Trophoblast cell (in vitro differentiated cells and primary cell): ENCODE measurements at regions not wholly inside any gene's neighbourhood (a gene's known extent, or its start where the extent isn't known, plus 50 kb on each side); places are given as distances from the start of the nearest gene placed in this dataset.

Experiments used
- DNase-seq, 2 donors: peaks; one replicate each; pipeline ENCODE4 v3.0.0-alpha.2; 2016
- H2AFZ ChIP-seq: 2 replicates; pipeline ENCODE4 v1.6.1; 2013; ENCODE audit warnings: low read length, moderate library complexity, mild to moderate bottlenecking; ENCODE audit not compliant: insufficient read depth, poor library complexity
- H2AK5ac ChIP-seq: 2 replicates; pipeline ENCODE4 v1.6.1; 2013; ENCODE audit warnings: mild to moderate bottlenecking, low read length
- H2BK120ac ChIP-seq: 2 replicates; pipeline ENCODE4 v1.6.1; 2013; ENCODE audit warnings: low read length, mild to moderate bottlenecking, moderate library complexity; ENCODE audit not compliant: insufficient read depth, poor library complexity
- H2BK12ac ChIP-seq: 2 replicates; pipeline ENCODE4 v1.6.1; 2013; ENCODE audit warnings: mild to moderate bottlenecking, low read length, moderate library complexity
- H2BK5ac ChIP-seq: 2 replicates; pipeline ENCODE4 v1.6.1; 2013; ENCODE audit warnings: low read length, low read depth, moderate library complexity, mild to moderate bottlenecking; ENCODE audit not compliant: poor library complexity
- H3K14ac ChIP-seq: 2 replicates; pipeline ENCODE4 v1.6.1; 2013; ENCODE audit warnings: mild to moderate bottlenecking, low read length
- H3K18ac ChIP-seq: 2 replicates; pipeline ENCODE4 v1.6.1; 2013; ENCODE audit warnings: mild to moderate bottlenecking, low read length
- H3K23ac ChIP-seq: 2 replicates; pipeline ENCODE4 v1.6.1; 2013; ENCODE audit warnings: low read length
- H3K27ac ChIP-seq: 2 replicates; pipeline ENCODE4 v1.5.1; 2013; ENCODE audit warnings: low read depth, mild to moderate bottlenecking, inconsistent platforms, low read length, moderate library complexity
- H3K27me3 ChIP-seq: 2 replicates; pipeline ENCODE4 v1.6.1; 2013; ENCODE audit warnings: inconsistent platforms, mild to moderate bottlenecking, low read length, moderate library complexity; ENCODE audit not compliant: insufficient read depth
- H3K36me3 ChIP-seq, 2 experiments: 1 replicate in 1 of 2; 2 replicates in 1 of 2; pipeline ENCODE4 v1.6.1; 2013; ENCODE audit warnings: low read length in 2 of 2, mild to moderate bottlenecking in 2 of 2, moderate library complexity in 1 of 2; ENCODE audit not compliant: insufficient read depth in 2 of 2, control insufficient read depth in 1 of 2
- H3K4ac ChIP-seq: 2 replicates; pipeline ENCODE4 v1.6.1; 2013; ENCODE audit warnings: low read depth, mild to moderate bottlenecking, low read length, moderate library complexity
- H3K4me1 ChIP-seq, 2 experiments: 1 replicate in 1 of 2; 2 replicates in 1 of 2; pipeline ENCODE4 v1.6.1; 2013; ENCODE audit warnings: low read length in 2 of 2, mild to moderate bottlenecking in 2 of 2, moderate library complexity in 1 of 2; ENCODE audit not compliant: insufficient read depth in 2 of 2, control insufficient read depth in 1 of 2
- H3K4me2 ChIP-seq: 2 replicates; pipeline ENCODE4 v1.6.1; 2013; ENCODE audit warnings: inconsistent platforms, mild to moderate bottlenecking, low read length, moderate library complexity
- H3K4me3 ChIP-seq: 2 replicates; pipeline ENCODE4 v1.5.1; 2013; ENCODE audit warnings: mild to moderate bottlenecking, low read depth, low read length, inconsistent platforms
- H3K79me1 ChIP-seq: one replicate; pipeline ENCODE4 v1.6.1; 2013; ENCODE audit warnings: low read length
- H3K79me2 ChIP-seq: 2 replicates; pipeline ENCODE4 v1.6.1; 2013; ENCODE audit warnings: low read length, mild to moderate bottlenecking; ENCODE audit not compliant: control insufficient read depth, insufficient read depth, poor library complexity
- H3K9ac ChIP-seq: 2 replicates; pipeline ENCODE4 v1.6.1; 2013; ENCODE audit warnings: mild to moderate bottlenecking, low read length
- H3K9me3 ChIP-seq: 2 replicates; pipeline ENCODE4 v1.6.1; 2013; ENCODE audit warnings: low read depth, mild to moderate bottlenecking, control low read depth, inconsistent platforms, low read length; ENCODE audit not compliant: insufficient read depth
- H4K12ac ChIP-seq: 2 replicates; pipeline ENCODE4 v1.6.1; 2013; ENCODE audit warnings: low read depth, mild to moderate bottlenecking, low read length, moderate library complexity
- H4K8ac ChIP-seq: 2 replicates; pipeline ENCODE4 v1.6.1; 2013; ENCODE audit warnings: low read depth, mild to moderate bottlenecking, low read length, moderate library complexity
- H4K91ac ChIP-seq: one replicate; pipeline ENCODE4 v1.6.1; 2013; ENCODE audit warnings: low read depth, mild to moderate bottlenecking, low read length, moderate library complexity
- whole genome bisulfite sequencing: extraction: QIAGEN DNeasy Blood & Tissue Kit; methylation state at CpG from one replicate; pipeline ENCODE4 v1.1.7; 2013; ENCODE audit warnings: missing lambda C conversion rate; ENCODE audit not compliant: insufficient read length, insufficient coverage; ENCODE audit errors: extremely low coverage; 5-methylcytosine and 5-hydroxymethylcytosine counted together

DNA sequence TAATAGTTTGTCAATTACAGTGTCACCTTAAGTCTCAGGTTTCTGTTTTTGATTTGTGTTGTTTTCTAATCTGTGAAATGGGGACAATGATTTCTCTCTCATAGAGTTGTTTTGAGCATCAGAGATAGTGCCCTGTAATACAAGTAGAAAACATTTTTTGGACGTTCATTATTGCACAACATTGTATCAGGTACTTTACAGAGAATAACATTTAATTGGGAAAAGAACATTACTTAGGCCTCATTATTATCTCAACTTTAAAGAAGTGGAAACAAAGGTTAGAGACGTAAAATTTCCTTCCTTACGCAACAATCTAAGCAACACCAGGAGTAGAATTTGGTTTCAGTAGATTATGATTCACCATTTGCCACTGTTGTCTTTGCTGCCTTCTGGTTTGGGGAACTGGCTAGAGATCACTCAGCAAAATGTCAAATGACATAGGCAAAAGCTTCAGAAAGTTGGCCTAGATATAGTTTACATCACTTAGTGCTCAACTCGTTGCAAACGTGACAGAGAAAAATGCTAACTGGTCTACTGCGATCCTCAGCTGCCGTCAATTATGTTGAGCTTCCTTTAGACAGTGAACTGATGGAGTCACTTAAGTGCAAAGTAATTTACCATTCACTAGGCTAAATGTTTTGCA is 1026.8 kb downstream of the CDH11 start:
- H3K9me3 ChIP-seq, result no peaks in the 10 kb centered on the region
- no peak overlapping the region for H3K14ac ChIP-seq
- no peak overlapping the region for H3K23ac ChIP-seq
- WGBS, result no CpG with 5 or more reads among the region's 7 CpGs
- no peak overlapping the region for H3K27ac ChIP-seq
- H2BK120ac ChIP-seq, result no peak overlapping the region
- no peaks in the 10 kb centered on the region for H3K4me1 ChIP-seq
- no peak overlapping the region for H2AFZ ChIP-seq
- no peaks in the 10 kb centered on the region for H3K79me2 ChIP-seq
- no peaks in the 10 kb centered on the region for H3K36me3 ChIP-seq
- DNase-seq, result no peak
- no peak overlapping the region for H2AK5ac ChIP-seq
- H4K12ac ChIP-seq, result no peak overlapping the region
- H4K91ac ChIP-seq, result no peak overlapping the region
- no peak overlapping the region for H3K9ac ChIP-seq
- no peak overlapping the region for H2BK12ac ChIP-seq
- no peak overlapping the region for H4K8ac ChIP-seq
- no peak overlapping the region for H3K4me3 ChIP-seq
- H3K79me1 ChIP-seq, result no peaks in the 10 kb centered on the region
- no peak overlapping the region for H2BK5ac ChIP-seq
- no peak overlapping the region for H3K18ac ChIP-seq
- no peak overlapping the region for H3K4me2 ChIP-seq
- no peaks in the 10 kb centered on the region for H3K27me3 ChIP-seq
- no peak overlapping the region for H3K4ac ChIP-seq

GRCh38 chr16:64094181-64094965 is 1027.5 kb downstream of the CDH11 start:
- no peak overlapping the region for H3K9ac ChIP-seq
- H3K27me3 ChIP-seq, result no peaks in the 10 kb centered on the region
- no peak overlapping the region for H2BK120ac ChIP-seq
- no peak overlapping the region for H3K23ac ChIP-seq
- no peak overlapping the region for H3K4me2 ChIP-seq
- H3K9me3 ChIP-seq, result no peaks in the 10 kb centered on the region
- WGBS, result no CpG with 5 or more reads among the region's 4 CpGs
- H4K8ac ChIP-seq, result no peak overlapping the region
- no peaks in the 10 kb centered on the region for H3K79me1 ChIP-seq
- H2AK5ac ChIP-seq, result no peak overlapping the region
- DNase-seq, result no peak
- no peak overlapping the region for H3K27ac ChIP-seq
- H3K18ac ChIP-seq, result no peak overlapping the region
- no peaks in the 10 kb centered on the region for H3K79me2 ChIP-seq
- H2BK12ac ChIP-seq, result no peak overlapping the region
- H3K4me1 ChIP-seq, result no peaks in the 10 kb centered on the region
- H3K4ac ChIP-seq, result no peak overlapping the region
- H3K4me3 ChIP-seq, result no peak overlapping the region
- H2BK5ac ChIP-seq, result no peak overlapping the region
- H3K36me3 ChIP-seq, result no peaks in the 10 kb centered on the region
- H3K14ac ChIP-seq, result no peak overlapping the region
- no peak overlapping the region for H2AFZ ChIP-seq
- no peak overlapping the region for H4K12ac ChIP-seq
- no peak overlapping the region for H4K91ac ChIP-seq

DNA sequence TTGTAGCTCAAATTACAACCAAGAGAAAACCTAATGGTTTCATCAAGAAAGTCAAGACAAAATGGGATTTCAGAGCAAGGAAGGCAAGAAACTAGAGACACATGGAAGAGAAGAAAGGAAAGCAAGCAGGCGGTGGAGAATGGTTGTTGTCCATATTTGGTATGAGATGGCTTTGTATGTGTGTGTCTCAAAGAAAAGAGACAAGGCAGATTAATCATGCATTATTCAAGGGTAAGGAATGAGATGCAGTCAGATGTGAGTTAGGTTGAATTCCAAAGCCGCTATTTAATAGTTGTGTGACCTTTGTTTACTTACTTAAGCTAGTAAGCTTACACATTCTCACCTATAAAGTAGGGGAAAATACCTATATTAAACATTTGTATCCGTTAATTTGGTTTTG is 1029.6 kb downstream of the CDH11 start:
- Histone ChIP-seq H4K12ac (no peak overlapping the region), H3K4ac (no peak overlapping the region), H2BK12ac (no peak overlapping the region), H3K9ac (no peak overlapping the region), H3K4me2 (no peak overlapping the region), H3K4me3 (no peak overlapping the region), H3K9me3 (no peaks in the 10 kb centered on the region), H3K18ac (no peak overlapping the region), H2AK5ac (no peak overlapping the region), H3K4me1 (no peaks in the 10 kb centered on the region), H4K91ac (no peak overlapping the region), H4K8ac (no peak overlapping the region), H2BK120ac (no peak overlapping the region), H3K27ac (no peak overlapping the region), H3K14ac (no peak overlapping the region), H3K79me2 (no peaks in the 10 kb centered on the region), H3K23ac (no peak overlapping the region), H3K79me1 (peaks cover 2% of the 10 kb centered on the region), H3K27me3 (no peaks in the 10 kb centered on the region), H2BK5ac (no peak overlapping the region), H2AFZ (no peak overlapping the region), H3K36me3 (no peaks in the 10 kb centered on the region)
- DNase-seq, result peak in 1 of 2 donors; percentile 2
- no CpG with 5 or more reads among the region's 3 CpGs for WGBS

GRCh38 chr16:64090327-64090726 is 1031.5 kb downstream of the CDH11 start:
- H3K18ac ChIP-seq, result no peak overlapping the region
- H3K4me3 ChIP-seq, result no peak overlapping the region
- no peaks in the 10 kb centered on the region for H3K27me3 ChIP-seq
- no peak overlapping the region for H2AK5ac ChIP-seq
- H2BK12ac ChIP-seq, result no peak overlapping the region
- no peak overlapping the region for H4K8ac ChIP-seq
- H3K9me3 ChIP-seq, result no peaks in the 10 kb centered on the region
- H3K27ac ChIP-seq, result no peak overlapping the region
- no peak overlapping the region for H4K12ac ChIP-seq
- H3K79me2 ChIP-seq, result no peaks in the 10 kb centered on the region
- H2BK120ac ChIP-seq, result no peak overlapping the region
- no peak overlapping the region for H3K23ac ChIP-seq
- DNase-seq, result no peak
- no peak overlapping the region for H3K14ac ChIP-seq
- no peak overlapping the region for H2AFZ ChIP-seq
- WGBS, result no CpG with 5 or more reads among the region's 2 CpGs
- H3K9ac ChIP-seq, result no peak overlapping the region
- no peaks in the 10 kb centered on the region for H3K4me1 ChIP-seq
- no peak overlapping the region for H3K4me2 ChIP-seq
- no peaks in the 10 kb centered on the region for H3K36me3 ChIP-seq
- H2BK5ac ChIP-seq, result no peak overlapping the region
- no peak overlapping the region for H4K91ac ChIP-seq
- no peak overlapping the region for H3K4ac ChIP-seq
- peaks cover 2% of the 10 kb centered on the region for H3K79me1 ChIP-seq
